Progenitor cell of endocrine pancreas (in vitro differentiated cells): ENCODE measurements at regions not wholly inside any gene's neighbourhood (a gene's known extent, or its start where the extent isn't known, plus 50 kb on each side); places are given as distances from the start of the nearest gene placed in this dataset.
A peak's percentile ranks its signal among the peaks of the same experiment; 100 is the strongest.

Source experiments
- DNase-seq: peaks from one replicate; pipeline ENCODE4 v3.0.0; 2021; ENCODE audit warnings: low spot score; ENCODE audit not compliant: unreplicated experiment
- H3K27ac Mint-ChIP-seq: 2 replicates; pipeline ENCODE4 v1.8.0; 2021; ENCODE audit warnings: mild to moderate bottlenecking, moderate library complexity, mixed read lengths
- H3K27me3 Mint-ChIP-seq: 2 replicates; pipeline ENCODE4 v1.8.0; 2021; ENCODE audit warnings: mixed read lengths
- H3K36me3 Mint-ChIP-seq: 2 replicates; pipeline ENCODE4 v1.8.0; 2022; ENCODE audit warnings: mixed read lengths; ENCODE audit not compliant: insufficient read depth
- H3K4me1 Mint-ChIP-seq: 2 replicates; pipeline ENCODE4 v1.8.0; 2021; ENCODE audit warnings: low read depth, mixed read lengths
- H3K4me3 Mint-ChIP-seq: 2 replicates; pipeline ENCODE4 v1.8.0; 2021; ENCODE audit warnings: low read depth, mild to moderate bottlenecking, moderate library complexity, mixed read lengths
- H3K9me3 Mint-ChIP-seq: 2 replicates; pipeline ENCODE4 v1.8.0; 2021; ENCODE audit warnings: low read depth, mixed read lengths
- CTCF ChIP-seq: fragments of 200-600 bp; sonication (generic); IDR thresholded peaks from one replicate; pipeline ENCODE4 v1.5.0; 2021; ENCODE audit warnings: antibody characterized with exemption, mild to moderate bottlenecking; ENCODE audit not compliant: unreplicated experiment

- H3K4me3 Mint-ChIP-seq: no peak overlapping the region
- H3K9me3 Mint-ChIP-seq: no peaks in the 10 kb centered on the region
- H3K4me1 Mint-ChIP-seq: peaks cover 6% of the 10 kb centered on the region
- DNase-seq: no peak
- no peak for TF ChIP-seq CTCF
- no peak overlapping the region for H3K27ac Mint-ChIP-seq
- peaks cover 32% of the 10 kb centered on the region for H3K27me3 Mint-ChIP-seq
- H3K36me3 Mint-ChIP-seq: no peaks in the 10 kb centered on the region
Observed at GRCh38 chr11:126136507-126136906, 73.8 kb upstream of the CDON start.

- Mint-ChIP-seq H3K27ac (no peak overlapping the region), H3K27me3 (peaks cover 26% of the 10 kb centered on the region), H3K4me1 (peaks cover 8% of the 10 kb centered on the region), H3K9me3 (no peaks in the 10 kb centered on the region), H3K4me3 (no peak overlapping the region), H3K36me3 (no peaks in the 10 kb centered on the region)
- no peak for TF ChIP-seq CTCF
- DNase-seq: no peak
Observed at GRCh38 chr11:126135235-126136176, 72.8 kb upstream of the CDON start.

- TF ChIP-seq CTCF: no peak
- H3K27ac Mint-ChIP-seq: no peak overlapping the region
- peaks cover 22% of the 10 kb centered on the region for H3K27me3 Mint-ChIP-seq
- H3K36me3 Mint-ChIP-seq: no peaks in the 10 kb centered on the region
- no peaks in the 10 kb centered on the region for H3K9me3 Mint-ChIP-seq
- no peak overlapping the region for H3K4me3 Mint-ChIP-seq
- H3K4me1 Mint-ChIP-seq: peaks cover 10% of the 10 kb centered on the region
- no peak for DNase-seq
Observed at GRCh38 chr11:126134461-126135155, 71.9 kb upstream of the CDON start.

GRCh38 chr11:126133901-126134300 is 71.2 kb upstream of the CDON start:
- Mint-ChIP-seq H3K4me1 (peaks cover 10% of the 10 kb centered on the region), H3K36me3 (no peaks in the 10 kb centered on the region), H3K27me3 (peaks cover 19% of the 10 kb centered on the region)

More at GRCh38 chr11:126133901-126134300, 71.2 kb upstream of the CDON start:
- no peak overlapping the region for H3K4me3 Mint-ChIP-seq
- H3K27ac Mint-ChIP-seq: peak overlapping the region; percentile 42
- TF ChIP-seq CTCF: no peak
- no peaks in the 10 kb centered on the region for H3K9me3 Mint-ChIP-seq
- DNase-seq: no peak
